MM.1S (cell line): ENCODE measurements at regions not wholly inside any gene's neighbourhood (a gene's known extent, or its start where the extent isn't known, plus 50 kb on each side); places are given as distances from the start of the nearest gene placed in this dataset.

Experiments used
- DNase-seq: peaks from one replicate; pipeline ENCODE4 v3.0.0-alpha.2; 2015
- H2AFZ ChIP-seq: fragments of 300-600 bp; sonication (generic); 2 replicates; pipeline ENCODE4 v1.6.0; 2016; ENCODE audit warnings: antibody characterized with exemption, low read length
- H3F3A ChIP-seq: fragments of 300-600 bp; sonication (generic); 2 replicates; pipeline ENCODE4 v1.6.1; 2016; ENCODE audit warnings: mild to moderate bottlenecking, antibody characterized with exemption, low read length, moderate library complexity, mixed read lengths; ENCODE audit not compliant: insufficient read depth
- H3K27ac ChIP-seq: fragments of 300-600 bp; sonication (generic); 2 replicates; pipeline ENCODE4 v1.5.1; 2016; ENCODE audit warnings: mild to moderate bottlenecking, low read length
- H3K27me3 ChIP-seq: fragments of 300-600 bp; sonication (generic); replicated peaks from 2 replicates; pipeline ENCODE4 v1.6.0; 2016; ENCODE audit warnings: low read length; ENCODE audit not compliant: insufficient read depth
- H3K36me3 ChIP-seq: fragments of 300-600 bp; sonication (generic); replicated peaks from 2 replicates; pipeline ENCODE4 v1.6.1; 2016; ENCODE audit warnings: mild to moderate bottlenecking, low read length, mixed read lengths; ENCODE audit not compliant: insufficient read depth
- H3K4me1 ChIP-seq: fragments of 300-600 bp; sonication (generic); 2 replicates; pipeline ENCODE4 v1.6.1; 2016; ENCODE audit warnings: low read length, mixed read lengths
- H3K4me2 ChIP-seq: fragments of 300-600 bp; sonication (generic); 2 replicates; pipeline ENCODE4 v1.6.0; 2016; ENCODE audit warnings: low read depth, low read length
- H3K4me3 ChIP-seq: fragments of 300-600 bp; sonication (generic); 2 replicates; pipeline ENCODE4 v1.5.1; 2016; ENCODE audit warnings: low read length, mixed read lengths
- H3K79me2 ChIP-seq: fragments of 300-600 bp; sonication (generic); 2 replicates; pipeline ENCODE4 v1.6.1; 2016; ENCODE audit warnings: mixed run types, low read length, mixed read lengths
- H3K9ac ChIP-seq: fragments of 300-600 bp; sonication (generic); 2 replicates; pipeline ENCODE4 v1.6.1; 2016; ENCODE audit warnings: low read length, mixed read lengths
- H3K9me2 ChIP-seq: fragments of 300-600 bp; sonication (generic); replicated peaks from 2 replicates; pipeline ENCODE4 v1.6.1; 2016; ENCODE audit warnings: mild to moderate bottlenecking, low read length, mixed read lengths; ENCODE audit not compliant: insufficient read depth
- H3K9me3 ChIP-seq: fragments of 300-600 bp; sonication (generic); replicated peaks from 2 replicates; pipeline ENCODE4 v1.6.1; 2016; ENCODE audit warnings: mild to moderate bottlenecking, low read length, mixed read lengths; ENCODE audit not compliant: insufficient read depth
- H4K20me1 ChIP-seq: fragments of 300-600 bp; sonication (generic); 2 replicates; pipeline ENCODE4 v1.6.1; 2016; ENCODE audit warnings: mild to moderate bottlenecking, low read length, moderate library complexity, mixed read lengths; ENCODE audit not compliant: insufficient read depth
- EZH2 ChIP-seq: fragments of 300-600 bp; sonication (generic); optimal IDR thresholded peaks from 2 replicates; pipeline ENCODE3; 2017; ENCODE audit warnings: low read depth, mild to moderate bottlenecking, antibody characterized with exemption, low read length, mixed read lengths
- EZH2phosphoT487 ChIP-seq: fragments of 300-600 bp; sonication (generic); IDR thresholded peaks from 2 replicates; pipeline ENCODE4 v1.6.1; 2018; ENCODE audit warnings: antibody characterized with exemption, low read length
- TF ChIP-seq, protein P1 (sequence below): fragments of 300-600 bp; sonication (generic); IDR thresholded peaks from 2 replicates; pipeline ENCODE4 v1.5.1; 2016; ENCODE audit warnings: antibody characterized with exemption, low read length, mixed read lengths

DNA sequence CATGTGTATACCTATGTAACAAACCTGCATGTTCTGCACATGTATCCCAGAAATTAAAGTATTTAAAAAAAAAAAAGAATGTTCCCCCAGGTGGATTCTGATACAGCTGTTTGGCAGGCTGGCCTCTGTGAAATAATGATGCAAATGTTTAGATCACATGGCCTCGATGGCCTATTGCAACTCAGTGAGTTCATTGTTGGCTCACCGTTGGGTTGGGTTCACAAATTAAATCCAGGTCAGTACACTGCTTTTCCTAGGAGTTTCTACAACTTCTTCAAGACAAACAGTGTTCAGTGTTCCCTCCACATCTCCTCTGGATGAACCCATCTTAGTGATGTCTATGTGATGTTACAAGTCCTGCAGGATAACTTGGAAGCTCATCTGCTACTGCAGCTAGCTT lies 58.3 kb upstream of the STXBP6 start:
- no peak overlapping the region for H3K9ac ChIP-seq
- no peaks in the 10 kb centered on the region for H3K27me3 ChIP-seq
- H2AFZ ChIP-seq = no peak overlapping the region
- TF ChIP-seq, protein P1, sequence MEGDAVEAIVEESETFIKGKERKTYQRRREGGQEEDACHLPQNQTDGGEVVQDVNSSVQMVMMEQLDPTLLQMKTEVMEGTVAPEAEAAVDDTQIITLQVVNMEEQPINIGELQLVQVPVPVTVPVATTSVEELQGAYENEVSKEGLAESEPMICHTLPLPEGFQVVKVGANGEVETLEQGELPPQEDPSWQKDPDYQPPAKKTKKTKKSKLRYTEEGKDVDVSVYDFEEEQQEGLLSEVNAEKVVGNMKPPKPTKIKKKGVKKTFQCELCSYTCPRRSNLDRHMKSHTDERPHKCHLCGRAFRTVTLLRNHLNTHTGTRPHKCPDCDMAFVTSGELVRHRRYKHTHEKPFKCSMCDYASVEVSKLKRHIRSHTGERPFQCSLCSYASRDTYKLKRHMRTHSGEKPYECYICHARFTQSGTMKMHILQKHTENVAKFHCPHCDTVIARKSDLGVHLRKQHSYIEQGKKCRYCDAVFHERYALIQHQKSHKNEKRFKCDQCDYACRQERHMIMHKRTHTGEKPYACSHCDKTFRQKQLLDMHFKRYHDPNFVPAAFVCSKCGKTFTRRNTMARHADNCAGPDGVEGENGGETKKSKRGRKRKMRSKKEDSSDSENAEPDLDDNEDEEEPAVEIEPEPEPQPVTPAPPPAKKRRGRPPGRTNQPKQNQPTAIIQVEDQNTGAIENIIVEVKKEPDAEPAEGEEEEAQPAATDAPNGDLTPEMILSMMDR = no peak
- TF ChIP-seq EZH2phosphoT487 (no peak), EZH2 (no peak)
- no peak overlapping the region for H3K27ac ChIP-seq
- H3K4me1 ChIP-seq = no peaks in the 10 kb centered on the region
- no peak overlapping the region for H3K4me3 ChIP-seq
- H3K9me3 ChIP-seq = no peaks in the 10 kb centered on the region
- no peaks in the 10 kb centered on the region for H3K9me2 ChIP-seq
- no peaks in the 10 kb centered on the region for H3K79me2 ChIP-seq
- no peaks in the 10 kb centered on the region for H3K36me3 ChIP-seq
- H4K20me1 ChIP-seq = no peaks in the 10 kb centered on the region
- no peak overlapping the region for H3K4me2 ChIP-seq
- DNase-seq = no peak
- H3F3A ChIP-seq = no peaks in the 10 kb centered on the region

DNA sequence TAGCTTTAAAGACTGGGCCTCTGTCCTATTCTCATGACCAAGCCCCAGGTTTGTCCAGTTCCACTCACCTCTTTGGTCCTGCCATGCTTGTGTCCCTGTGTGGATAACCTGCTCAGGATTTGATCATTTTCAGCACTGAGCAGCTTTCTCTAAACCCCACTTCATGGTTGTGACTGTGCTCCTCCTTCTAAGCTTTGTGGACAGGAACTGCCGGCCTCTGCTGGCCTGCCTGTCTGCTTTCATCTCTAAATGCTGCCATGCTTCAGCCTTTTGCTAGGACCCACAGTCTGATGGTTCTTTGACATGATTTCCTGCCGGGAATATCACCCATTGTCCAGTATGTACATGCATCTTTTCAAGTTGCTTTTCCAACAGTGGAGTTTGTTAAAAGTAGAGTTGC lies 53.9 kb upstream of the STXBP6 start:
- no peak overlapping the region for H3K9ac ChIP-seq
- no peaks in the 10 kb centered on the region for H4K20me1 ChIP-seq
- no peaks in the 10 kb centered on the region for H3K4me1 ChIP-seq
- H3K4me2 ChIP-seq = no peak overlapping the region
- no peak for TF ChIP-seq EZH2
- no peak for TF ChIP-seq EZH2phosphoT487
- TF ChIP-seq, protein P1 = no peak
- H3K9me2 ChIP-seq = no peaks in the 10 kb centered on the region
- H3K27ac ChIP-seq = no peak overlapping the region
- H3F3A ChIP-seq = no peaks in the 10 kb centered on the region
- no peak overlapping the region for H3K4me3 ChIP-seq
- no peak for DNase-seq
- H3K36me3 ChIP-seq = no peaks in the 10 kb centered on the region
- H3K79me2 ChIP-seq = no peaks in the 10 kb centered on the region
- no peak overlapping the region for H2AFZ ChIP-seq
- H3K9me3 ChIP-seq = no peaks in the 10 kb centered on the region
- H3K27me3 ChIP-seq = no peaks in the 10 kb centered on the region

DNA sequence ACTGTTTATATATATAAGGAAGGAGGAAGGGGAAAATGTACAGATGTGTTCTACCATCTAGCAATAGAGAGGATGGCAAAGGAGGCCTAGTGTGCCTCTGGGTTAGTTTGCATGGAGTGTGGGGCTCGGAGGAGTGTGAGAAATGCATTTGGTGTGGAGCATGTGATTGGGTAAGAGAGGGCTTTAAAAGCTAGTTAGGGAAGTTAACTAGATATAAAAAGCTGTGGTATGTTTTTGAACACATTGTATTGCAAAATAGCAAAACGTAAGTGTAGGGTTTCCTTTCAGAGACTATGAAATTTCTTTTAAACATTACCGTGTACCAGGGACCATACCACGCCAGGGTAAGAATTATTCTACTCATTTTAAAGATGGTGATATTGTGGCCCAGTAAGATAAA lies 53.3 kb upstream of the STXBP6 start:
- Histone ChIP-seq H3K9me3 (no peaks in the 10 kb centered on the region), H3K4me3 (no peak overlapping the region), H3F3A (no peaks in the 10 kb centered on the region), H4K20me1 (no peaks in the 10 kb centered on the region), H3K27ac (no peak overlapping the region), H3K4me1 (no peaks in the 10 kb centered on the region), H2AFZ (no peak overlapping the region), H3K79me2 (no peaks in the 10 kb centered on the region), H3K9ac (no peak overlapping the region), H3K36me3 (no peaks in the 10 kb centered on the region), H3K4me2 (no peak overlapping the region), H3K27me3 (no peaks in the 10 kb centered on the region), H3K9me2 (no peaks in the 10 kb centered on the region)
- no peak for TF ChIP-seq EZH2
- TF ChIP-seq EZH2phosphoT487 = no peak
- TF ChIP-seq, protein P1 = no peak
- no peak for DNase-seq
